Trophoblast cell (in vitro differentiated cells and primary cell): ENCODE measurements at regions not wholly inside any gene's neighbourhood (a gene's known extent, or its start where the extent isn't known, plus 50 kb on each side); places are given as distances from the start of the nearest gene placed in this dataset.

ENCODE experiments used
- DNase-seq, 2 donors: peaks; one replicate each; pipeline ENCODE4 v3.0.0-alpha.2; 2016
- H2AFZ ChIP-seq: 2 replicates; pipeline ENCODE4 v1.6.1; 2013; ENCODE audit warnings: low read length, moderate library complexity, mild to moderate bottlenecking; ENCODE audit not compliant: insufficient read depth, poor library complexity
- H2AK5ac ChIP-seq: 2 replicates; pipeline ENCODE4 v1.6.1; 2013; ENCODE audit warnings: mild to moderate bottlenecking, low read length
- H2BK120ac ChIP-seq: 2 replicates; pipeline ENCODE4 v1.6.1; 2013; ENCODE audit warnings: low read length, mild to moderate bottlenecking, moderate library complexity; ENCODE audit not compliant: insufficient read depth, poor library complexity
- H2BK12ac ChIP-seq: 2 replicates; pipeline ENCODE4 v1.6.1; 2013; ENCODE audit warnings: mild to moderate bottlenecking, low read length, moderate library complexity
- H2BK5ac ChIP-seq: 2 replicates; pipeline ENCODE4 v1.6.1; 2013; ENCODE audit warnings: low read length, low read depth, moderate library complexity, mild to moderate bottlenecking; ENCODE audit not compliant: poor library complexity
- H3K14ac ChIP-seq: 2 replicates; pipeline ENCODE4 v1.6.1; 2013; ENCODE audit warnings: mild to moderate bottlenecking, low read length
- H3K18ac ChIP-seq: 2 replicates; pipeline ENCODE4 v1.6.1; 2013; ENCODE audit warnings: mild to moderate bottlenecking, low read length
- H3K23ac ChIP-seq: 2 replicates; pipeline ENCODE4 v1.6.1; 2013; ENCODE audit warnings: low read length
- H3K27ac ChIP-seq: 2 replicates; pipeline ENCODE4 v1.5.1; 2013; ENCODE audit warnings: low read depth, mild to moderate bottlenecking, inconsistent platforms, low read length, moderate library complexity
- H3K27me3 ChIP-seq: 2 replicates; pipeline ENCODE4 v1.6.1; 2013; ENCODE audit warnings: inconsistent platforms, mild to moderate bottlenecking, low read length, moderate library complexity; ENCODE audit not compliant: insufficient read depth
- H3K36me3 ChIP-seq, 2 experiments: 1 replicate in 1 of 2; 2 replicates in 1 of 2; pipeline ENCODE4 v1.6.1; 2013; ENCODE audit warnings: low read length in 2 of 2, mild to moderate bottlenecking in 2 of 2, moderate library complexity in 1 of 2; ENCODE audit not compliant: insufficient read depth in 2 of 2, control insufficient read depth in 1 of 2
- H3K4ac ChIP-seq: 2 replicates; pipeline ENCODE4 v1.6.1; 2013; ENCODE audit warnings: low read depth, mild to moderate bottlenecking, low read length, moderate library complexity
- H3K4me1 ChIP-seq, 2 experiments: 1 replicate in 1 of 2; 2 replicates in 1 of 2; pipeline ENCODE4 v1.6.1; 2013; ENCODE audit warnings: low read length in 2 of 2, mild to moderate bottlenecking in 2 of 2, moderate library complexity in 1 of 2; ENCODE audit not compliant: insufficient read depth in 2 of 2, control insufficient read depth in 1 of 2
- H3K4me2 ChIP-seq: 2 replicates; pipeline ENCODE4 v1.6.1; 2013; ENCODE audit warnings: inconsistent platforms, mild to moderate bottlenecking, low read length, moderate library complexity
- H3K4me3 ChIP-seq: 2 replicates; pipeline ENCODE4 v1.5.1; 2013; ENCODE audit warnings: mild to moderate bottlenecking, low read depth, low read length, inconsistent platforms
- H3K79me1 ChIP-seq: one replicate; pipeline ENCODE4 v1.6.1; 2013; ENCODE audit warnings: low read length
- H3K79me2 ChIP-seq: 2 replicates; pipeline ENCODE4 v1.6.1; 2013; ENCODE audit warnings: low read length, mild to moderate bottlenecking; ENCODE audit not compliant: control insufficient read depth, insufficient read depth, poor library complexity
- H3K9ac ChIP-seq: 2 replicates; pipeline ENCODE4 v1.6.1; 2013; ENCODE audit warnings: mild to moderate bottlenecking, low read length
- H3K9me3 ChIP-seq: 2 replicates; pipeline ENCODE4 v1.6.1; 2013; ENCODE audit warnings: low read depth, mild to moderate bottlenecking, control low read depth, inconsistent platforms, low read length; ENCODE audit not compliant: insufficient read depth
- H4K12ac ChIP-seq: 2 replicates; pipeline ENCODE4 v1.6.1; 2013; ENCODE audit warnings: low read depth, mild to moderate bottlenecking, low read length, moderate library complexity
- H4K8ac ChIP-seq: 2 replicates; pipeline ENCODE4 v1.6.1; 2013; ENCODE audit warnings: low read depth, mild to moderate bottlenecking, low read length, moderate library complexity
- H4K91ac ChIP-seq: one replicate; pipeline ENCODE4 v1.6.1; 2013; ENCODE audit warnings: low read depth, mild to moderate bottlenecking, low read length, moderate library complexity
- WGBS: extraction: QIAGEN DNeasy Blood & Tissue Kit; methylation state at CpG from one replicate; pipeline ENCODE4 v1.1.7; 2013; ENCODE audit warnings: missing lambda C conversion rate; ENCODE audit not compliant: insufficient read length, insufficient coverage; ENCODE audit errors: extremely low coverage; 5-methylcytosine and 5-hydroxymethylcytosine counted together

GRCh38 chr2:43130548-43130875 lies 95.9 kb downstream of the ZFP36L2 start:
- Histone ChIP-seq H2AFZ (no peak overlapping the region), H3K4me3 (no peak overlapping the region), H3K4me2 (no peak overlapping the region), H3K4me1 (peaks cover 18 to 25% of the 10 kb centered on the region in 2 experiments), H3K79me2 (no peaks in the 10 kb centered on the region), H3K27ac (no peak overlapping the region), H4K91ac (peak overlapping the region; percentile 68), H3K79me1 (peaks cover 19% of the 10 kb centered on the region), H2BK12ac (peak overlapping the region; percentile 81), H2BK5ac (no peak overlapping the region), H3K18ac (peak overlapping the region; percentile 17), H3K36me3 (no peaks in the 10 kb centered on the region), H3K9me3 (peaks cover 2% of the 10 kb centered on the region), H3K9ac (no peak overlapping the region), H3K27me3 (no peaks in the 10 kb centered on the region), H2BK120ac (peak overlapping the region; percentile 40), H3K4ac (no peak overlapping the region), H4K8ac (no peak overlapping the region), H3K14ac (peak overlapping the region; percentile 59), H2AK5ac (peak overlapping the region; percentile 80), H4K12ac (no peak overlapping the region), H3K23ac (no peak overlapping the region)
- no peak for DNase-seq
- WGBS = no CpG with 5 or more reads among the region's 6 CpGs

GRCh38 chr2:43129676-43130547 lies 96.5 kb downstream of the ZFP36L2 start:
- Histone ChIP-seq H3K36me3 (no peaks in the 10 kb centered on the region), H3K4ac (peak overlapping the region; percentile 5), H3K27me3 (no peaks in the 10 kb centered on the region), H3K27ac (no peak overlapping the region), H3K18ac (peak overlapping the region; percentile 54), H2BK12ac (peak overlapping the region; percentile 81), H2AK5ac (peak overlapping the region; percentile 80), H4K12ac (no peak overlapping the region), H4K91ac (peak overlapping the region; percentile 68), H3K79me1 (peaks cover 16% of the 10 kb centered on the region), H2BK120ac (peak overlapping the region; percentile 40), H3K14ac (peak overlapping the region; percentile 59), H3K79me2 (no peaks in the 10 kb centered on the region), H2BK5ac (no peak overlapping the region), H3K9me3 (peaks cover 2% of the 10 kb centered on the region), H3K4me1 (peaks cover 16 to 21% of the 10 kb centered on the region in 2 experiments), H3K4me3 (no peak overlapping the region), H2AFZ (peak overlapping the region; percentile 41), H3K23ac (no peak overlapping the region), H4K8ac (peak overlapping the region; percentile 6), H3K9ac (no peak overlapping the region), H3K4me2 (no peak overlapping the region)
- no peak for DNase-seq
- no CpG with 5 or more reads among the region's 14 CpGs for WGBS

GRCh38 chr2:43128559-43128955 lies 97.8 kb downstream of the ZFP36L2 start:
- no peak for DNase-seq
- H2BK5ac ChIP-seq = no peak overlapping the region
- H4K91ac ChIP-seq = no peak overlapping the region
- no peaks in the 10 kb centered on the region for H3K79me2 ChIP-seq
- H3K4me1 ChIP-seq = peaks cover 16 to 21% of the 10 kb centered on the region in 2 experiments
- no peak overlapping the region for H3K27ac ChIP-seq
- peaks cover 16% of the 10 kb centered on the region for H3K79me1 ChIP-seq
- no peak overlapping the region for H3K14ac ChIP-seq
- H3K4me3 ChIP-seq = no peak overlapping the region
- H3K27me3 ChIP-seq = no peaks in the 10 kb centered on the region
- H2BK120ac ChIP-seq = no peak overlapping the region
- peaks cover 2% of the 10 kb centered on the region for H3K9me3 ChIP-seq
- no peak overlapping the region for H2AFZ ChIP-seq
- no peak overlapping the region for H3K18ac ChIP-seq
- H2AK5ac ChIP-seq = no peak overlapping the region
- H4K8ac ChIP-seq = no peak overlapping the region
- no peak overlapping the region for H3K23ac ChIP-seq
- no peaks in the 10 kb centered on the region for H3K36me3 ChIP-seq
- H3K4me2 ChIP-seq = no peak overlapping the region
- H3K4ac ChIP-seq = no peak overlapping the region
- WGBS = no CpG with 5 or more reads among the region's 5 CpGs
- H2BK12ac ChIP-seq = no peak overlapping the region
- H3K9ac ChIP-seq = no peak overlapping the region
- H4K12ac ChIP-seq = no peak overlapping the region

- H3K18ac ChIP-seq = no peak overlapping the region
- H2BK12ac ChIP-seq = no peak overlapping the region
- peaks cover 16% of the 10 kb centered on the region for H3K79me1 ChIP-seq
- H3K14ac ChIP-seq = no peak overlapping the region
- H3K27ac ChIP-seq = no peak overlapping the region
- H2AFZ ChIP-seq = no peak overlapping the region
- H3K27me3 ChIP-seq = no peaks in the 10 kb centered on the region
- no peaks in the 10 kb centered on the region for H3K36me3 ChIP-seq
- peak overlapping the region; percentile 21 for H4K91ac ChIP-seq
- no peak for DNase-seq
- peaks cover 2% of the 10 kb centered on the region for H3K9me3 ChIP-seq
- H3K4me3 ChIP-seq = no peak overlapping the region
- H2AK5ac ChIP-seq = no peak overlapping the region
- no peak overlapping the region for H4K8ac ChIP-seq
- no peak overlapping the region for H2BK5ac ChIP-seq
- H3K9ac ChIP-seq = no peak overlapping the region
- H4K12ac ChIP-seq = no peak overlapping the region
- H2BK120ac ChIP-seq = no peak overlapping the region
- no peak overlapping the region for H3K4me2 ChIP-seq
- no CpG with 5 or more reads among the region's 8 CpGs for WGBS
- no peaks in the 10 kb centered on the region for H3K79me2 ChIP-seq
- H3K4me1 ChIP-seq = peaks cover 16 to 21% of the 10 kb centered on the region in 2 experiments
- H3K23ac ChIP-seq = no peak overlapping the region
- H3K4ac ChIP-seq = no peak overlapping the region
Observed at GRCh38 chr2:43127941-43128558, 98.4 kb downstream of the ZFP36L2 start.
